HepG2 (cell line): ENCODE measurements at regions not wholly inside any gene's neighbourhood (a gene's known extent, or its start where the extent isn't known, plus 50 kb on each side); places are given as distances from the start of the nearest gene placed in this dataset.

Source experiments
- ARID2 ChIP-seq: sonication (generic); formaldehyde crosslinking; IDR thresholded peaks from 2 replicates; pipeline ENCODE4 v1.8.1; 2022; ENCODE audit warnings: mild to moderate bottlenecking, missing genetic modification reagents, borderline replicate concordance
- BCL6 ChIP-seq: IDR thresholded peaks from 2 replicates; pipeline ENCODE4 v1.6.1; 2016; ENCODE audit warnings: missing genetic modification reagents, missing compliant biosample characterization
- EP300 ChIP-seq, 3 experiments: sonication (generic) in 1 of 3; formaldehyde crosslinking in 1 of 3; IDR thresholded peaks; 2 replicates each; pipeline versions ENCODE4 v1.5.1 to v1.6.1; 2011 to 2020; ENCODE audit warnings: low read depth in 2 of 3, low read length in 2 of 3, borderline replicate concordance in 1 of 3, improper control_type of control experiment in 1 of 3, mild to moderate bottlenecking in 1 of 3, missing genetic modification reagents in 1 of 3, moderate library complexity in 1 of 3
- ERF ChIP-seq: IDR thresholded peaks from 2 replicates; pipeline ENCODE4 v1.6.1; 2018; ENCODE audit warnings: missing biosample characterization, missing genetic modification reagents
- HIVEP1 ChIP-seq: sonication (generic); formaldehyde crosslinking; IDR thresholded peaks from 2 replicates; pipeline ENCODE4 v1.4.0; 2020; ENCODE audit warnings: mild to moderate bottlenecking, missing genetic modification reagents
- HNRNPH1 ChIP-seq: fragments of 200-400 bp; formaldehyde crosslinking; optimal IDR thresholded peaks from 2 replicates; pipeline ENCODE3; 2017; ENCODE audit warnings: mild to moderate bottlenecking, low read depth, low read length
- KLF12 ChIP-seq: sonication (generic); formaldehyde crosslinking; IDR thresholded peaks from 2 replicates; pipeline ENCODE4 v1.4.0; 2020; ENCODE audit warnings: missing genetic modification reagents, borderline replicate concordance
- NCOR1 ChIP-seq: fragments of 200-600 bp; sonication (generic); IDR thresholded peaks from 2 replicates; pipeline ENCODE4 v1.7.0; 2017; ENCODE audit warnings: antibody characterized with exemption, low read length, borderline replicate concordance
- PPARG ChIP-seq: conservative IDR thresholded peaks from 2 replicates; pipeline ENCODE4 v1.6.1; 2016; ENCODE audit warnings: missing biosample characterization, missing genetic modification reagents
- TCF12 ChIP-seq, 2 experiments: fragments of 450-650 bp in 1 of 2; sonication (generic) in 1 of 2; formaldehyde crosslinking in 1 of 2; IDR thresholded peaks; 2 replicates each; pipeline versions ENCODE4 v1.6.1 to v1.8.0; 2017 to 2022; ENCODE audit warnings: antibody characterized with exemption in 1 of 2, mild to moderate bottlenecking in 1 of 2, missing genetic modification reagents in 1 of 2, moderate library complexity in 1 of 2
- ZNF274 ChIP-seq: sonication (generic); formaldehyde crosslinking; IDR thresholded peaks from 2 replicates; pipeline ENCODE4 v1.5.1; 2020; ENCODE audit warnings: mild to moderate bottlenecking, missing genetic modification reagents
- ZNF367 ChIP-seq: sonication (generic); formaldehyde crosslinking; IDR thresholded peaks from 2 replicates; pipeline ENCODE4 v1.4.0; 2020; ENCODE audit warnings: missing genetic modification reagents, borderline replicate concordance
- ZNF557 ChIP-seq: sonication (generic); formaldehyde crosslinking; IDR thresholded peaks from 2 replicates; pipeline ENCODE4 v1.4.0; 2020; ENCODE audit warnings: missing genetic modification reagents
- ZNF564 ChIP-seq: sonication (generic); formaldehyde crosslinking; IDR thresholded peaks from 2 replicates; pipeline ENCODE4 v1.8.1; 2023; ENCODE audit warnings: mild to moderate bottlenecking, missing genetic modification reagents
- ZNF644 ChIP-seq: IDR thresholded peaks from 2 replicates; pipeline ENCODE4 v1.6.1; 2016; ENCODE audit warnings: low read depth
- ZNF775 ChIP-seq: sonication (generic); formaldehyde crosslinking; IDR thresholded peaks from 2 replicates; pipeline ENCODE4 v1.4.0; 2020; ENCODE audit warnings: missing genetic modification reagents, mild to moderate bottlenecking, moderate library complexity, borderline replicate concordance
- ZNF850 ChIP-seq: sonication (generic); formaldehyde crosslinking; conservative IDR thresholded peaks from 2 replicates; pipeline ENCODE4 v1.9.0; 2021; ENCODE audit warnings: mild to moderate bottlenecking, missing genetic modification reagents
- TF ChIP-seq, protein P1 (sequence below), 2 experiments: IDR thresholded peaks; 2 replicates each; pipeline ENCODE4 v1.6.1; 2011 to 2012; ENCODE audit warnings: low read length in 2 of 2, borderline replicate concordance in 1 of 2, low read depth in 1 of 2, mild to moderate bottlenecking in 1 of 2, moderate library complexity in 1 of 2
- TF ChIP-seq, protein P2 (sequence below): sonication (generic); formaldehyde crosslinking; IDR thresholded peaks from 2 replicates; pipeline ENCODE4 v1.9.0; 2021; ENCODE audit warnings: missing genetic modification reagents, mild to moderate bottlenecking, borderline replicate concordance
- TF ChIP-seq, protein P3 (sequence below): sonication (generic); formaldehyde crosslinking; IDR thresholded peaks from 2 replicates; pipeline ENCODE4 v1.4.0; 2020; ENCODE audit warnings: missing genetic modification reagents, borderline replicate concordance

DNA sequence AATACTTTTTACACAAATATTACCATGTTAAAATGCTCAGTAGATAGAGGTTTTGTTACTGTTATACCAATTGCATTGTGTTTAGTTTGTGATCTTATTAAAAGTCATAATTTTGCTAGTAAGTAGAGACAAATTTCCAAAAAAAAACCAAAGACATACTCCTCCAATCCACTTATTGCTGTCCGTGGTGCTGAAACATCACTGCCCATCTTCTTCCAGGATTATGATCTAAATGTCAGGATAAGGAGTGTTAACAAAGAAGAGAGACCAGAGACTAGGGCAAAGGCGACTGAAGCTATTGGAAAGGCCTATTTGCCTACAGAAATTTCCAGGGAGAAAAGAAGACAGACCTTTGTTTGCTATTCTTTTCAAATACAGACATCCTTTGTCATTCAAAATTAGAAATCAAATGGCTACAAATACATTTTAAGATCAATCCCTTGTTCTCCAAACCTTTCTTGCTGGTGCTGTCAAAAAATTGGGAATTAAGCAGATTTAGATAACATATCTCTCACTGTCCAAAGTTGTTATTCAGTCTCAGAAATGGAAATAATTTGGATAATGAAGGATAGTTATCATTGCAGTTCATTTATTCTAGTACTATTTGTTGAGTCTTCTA is 199.7 kb downstream of the C11orf91 start (continued):
- TF ChIP-seq, protein P1, sequence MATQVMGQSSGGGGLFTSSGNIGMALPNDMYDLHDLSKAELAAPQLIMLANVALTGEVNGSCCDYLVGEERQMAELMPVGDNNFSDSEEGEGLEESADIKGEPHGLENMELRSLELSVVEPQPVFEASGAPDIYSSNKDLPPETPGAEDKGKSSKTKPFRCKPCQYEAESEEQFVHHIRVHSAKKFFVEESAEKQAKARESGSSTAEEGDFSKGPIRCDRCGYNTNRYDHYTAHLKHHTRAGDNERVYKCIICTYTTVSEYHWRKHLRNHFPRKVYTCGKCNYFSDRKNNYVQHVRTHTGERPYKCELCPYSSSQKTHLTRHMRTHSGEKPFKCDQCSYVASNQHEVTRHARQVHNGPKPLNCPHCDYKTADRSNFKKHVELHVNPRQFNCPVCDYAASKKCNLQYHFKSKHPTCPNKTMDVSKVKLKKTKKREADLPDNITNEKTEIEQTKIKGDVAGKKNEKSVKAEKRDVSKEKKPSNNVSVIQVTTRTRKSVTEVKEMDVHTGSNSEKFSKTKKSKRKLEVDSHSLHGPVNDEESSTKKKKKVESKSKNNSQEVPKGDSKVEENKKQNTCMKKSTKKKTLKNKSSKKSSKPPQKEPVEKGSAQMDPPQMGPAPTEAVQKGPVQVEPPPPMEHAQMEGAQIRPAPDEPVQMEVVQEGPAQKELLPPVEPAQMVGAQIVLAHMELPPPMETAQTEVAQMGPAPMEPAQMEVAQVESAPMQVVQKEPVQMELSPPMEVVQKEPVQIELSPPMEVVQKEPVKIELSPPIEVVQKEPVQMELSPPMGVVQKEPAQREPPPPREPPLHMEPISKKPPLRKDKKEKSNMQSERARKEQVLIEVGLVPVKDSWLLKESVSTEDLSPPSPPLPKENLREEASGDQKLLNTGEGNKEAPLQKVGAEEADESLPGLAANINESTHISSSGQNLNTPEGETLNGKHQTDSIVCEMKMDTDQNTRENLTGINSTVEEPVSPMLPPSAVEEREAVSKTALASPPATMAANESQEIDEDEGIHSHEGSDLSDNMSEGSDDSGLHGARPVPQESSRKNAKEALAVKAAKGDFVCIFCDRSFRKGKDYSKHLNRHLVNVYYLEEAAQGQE (IDR thresholded peaks at IDR 0.05; ENCODE audit: borderline replicate concordance in 1 of 2, low read depth in 1 of 2, low read length in 2 of 2), result peak; percentile 65 to 97
- TF ChIP-seq ZNF564, result no peak
- TF ChIP-seq HIVEP1, result no peak
- TF ChIP-seq, protein P2, sequence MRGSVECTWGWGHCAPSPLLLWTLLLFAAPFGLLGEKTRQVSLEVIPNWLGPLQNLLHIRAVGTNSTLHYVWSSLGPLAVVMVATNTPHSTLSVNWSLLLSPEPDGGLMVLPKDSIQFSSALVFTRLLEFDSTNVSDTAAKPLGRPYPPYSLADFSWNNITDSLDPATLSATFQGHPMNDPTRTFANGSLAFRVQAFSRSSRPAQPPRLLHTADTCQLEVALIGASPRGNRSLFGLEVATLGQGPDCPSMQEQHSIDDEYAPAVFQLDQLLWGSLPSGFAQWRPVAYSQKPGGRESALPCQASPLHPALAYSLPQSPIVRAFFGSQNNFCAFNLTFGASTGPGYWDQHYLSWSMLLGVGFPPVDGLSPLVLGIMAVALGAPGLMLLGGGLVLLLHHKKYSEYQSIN (CRISPR knock-in tag), result no peak
- TF ChIP-seq, protein P3, sequence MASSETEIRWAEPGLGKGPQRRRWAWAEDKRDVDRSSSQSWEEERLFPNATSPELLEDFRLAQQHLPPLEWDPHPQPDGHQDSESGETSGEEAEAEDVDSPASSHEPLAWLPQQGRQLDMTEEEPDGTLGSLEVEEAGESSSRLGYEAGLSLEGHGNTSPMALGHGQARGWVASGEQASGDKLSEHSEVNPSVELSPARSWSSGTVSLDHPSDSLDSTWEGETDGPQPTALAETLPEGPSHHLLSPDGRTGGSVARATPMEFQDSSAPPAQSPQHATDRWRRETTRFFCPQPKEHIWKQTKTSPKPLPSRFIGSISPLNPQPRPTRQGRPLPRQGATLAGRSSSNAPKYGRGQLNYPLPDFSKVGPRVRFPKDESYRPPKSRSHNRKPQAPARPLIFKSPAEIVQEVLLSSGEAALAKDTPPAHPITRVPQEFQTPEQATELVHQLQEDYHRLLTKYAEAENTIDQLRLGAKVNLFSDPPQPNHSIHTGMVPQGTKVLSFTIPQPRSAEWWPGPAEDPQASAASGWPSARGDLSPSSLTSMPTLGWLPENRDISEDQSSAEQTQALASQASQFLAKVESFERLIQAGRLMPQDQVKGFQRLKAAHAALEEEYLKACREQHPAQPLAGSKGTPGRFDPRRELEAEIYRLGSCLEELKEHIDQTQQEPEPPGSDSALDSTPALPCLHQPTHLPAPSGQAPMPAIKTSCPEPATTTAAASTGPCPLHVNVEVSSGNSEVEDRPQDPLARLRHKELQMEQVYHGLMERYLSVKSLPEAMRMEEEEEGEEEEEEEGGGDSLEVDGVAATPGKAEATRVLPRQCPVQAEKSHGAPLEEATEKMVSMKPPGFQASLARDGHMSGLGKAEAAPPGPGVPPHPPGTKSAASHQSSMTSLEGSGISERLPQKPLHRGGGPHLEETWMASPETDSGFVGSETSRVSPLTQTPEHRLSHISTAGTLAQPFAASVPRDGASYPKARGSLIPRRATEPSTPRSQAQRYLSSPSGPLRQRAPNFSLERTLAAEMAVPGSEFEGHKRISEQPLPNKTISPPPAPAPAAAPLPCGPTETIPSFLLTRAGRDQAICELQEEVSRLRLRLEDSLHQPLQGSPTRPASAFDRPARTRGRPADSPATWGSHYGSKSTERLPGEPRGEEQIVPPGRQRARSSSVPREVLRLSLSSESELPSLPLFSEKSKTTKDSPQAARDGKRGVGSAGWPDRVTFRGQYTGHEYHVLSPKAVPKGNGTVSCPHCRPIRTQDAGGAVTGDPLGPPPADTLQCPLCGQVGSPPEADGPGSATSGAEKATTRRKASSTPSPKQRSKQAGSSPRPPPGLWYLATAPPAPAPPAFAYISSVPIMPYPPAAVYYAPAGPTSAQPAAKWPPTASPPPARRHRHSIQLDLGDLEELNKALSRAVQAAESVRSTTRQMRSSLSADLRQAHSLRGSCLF (CRISPR knock-in tag), result no peak
- no peak for TF ChIP-seq ZNF775 (CRISPR knock-in tag)
- TF ChIP-seq HNRNPH1, result no peak
- TF ChIP-seq PPARG (CRISPR knock-in tag), result 0 out of 2 replicates have a peak, but pooled peaks have one; percentile 27
- TF ChIP-seq NCOR1, result no peak
- no peak for TF ChIP-seq ZNF557 (CRISPR knock-in tag)
- no peak for TF ChIP-seq KLF12 (CRISPR knock-in tag)
- TF ChIP-seq EP300 (IDR thresholded peaks at IDR 0.05; ENCODE audit: low read depth in 2 of 2, low read length in 2 of 2), result no peak
- TF ChIP-seq EP300 (CRISPR knock-in tag; IDR thresholded peaks at IDR 0.05; ENCODE audit: borderline replicate concordance), result no peak
- 0 out of 2 replicates have a peak, but pooled peaks have one; percentile 25 for TF ChIP-seq ZNF644 (CRISPR knock-in tag)
- TF ChIP-seq ERF, result no peak
- TF ChIP-seq ARID2, result no peak
- TF ChIP-seq TCF12 (IDR thresholded peaks at IDR 0.05), result no peak
- no peak for TF ChIP-seq TCF12 (CRISPR knock-in tag; IDR thresholded peaks at IDR 0.05)
- TF ChIP-seq ZNF850 (CRISPR knock-in tag), result no peak
- no peak for TF ChIP-seq BCL6 (CRISPR knock-in tag)
- TF ChIP-seq ZNF367, result no peak
- no peak for TF ChIP-seq ZNF274 (CRISPR knock-in tag)
